ENCODE measurements at regions not wholly inside any gene's neighbourhood (a gene's known extent, or its start where the extent isn't known, plus 50 kb on each side); places are given as distances from the start of the nearest gene placed in this dataset.

GRCh38 chr18:47689371-47689770 is 241.1 kb downstream of the SMAD2 start:
- TF ChIP-seq CTCF (IDR thresholded peaks at IDR 0.05; ENCODE audit: insufficient read depth, low read length, poor library complexity, severe bottlenecking), result no peak
- no peak for DNase-seq (ENCODE audit: extremely low read depth, insufficient read length)
- no peaks in the 10 kb centered on the region for H3K36me3 ChIP-seq (ENCODE audit: control insufficient read depth, insufficient read depth, low read length)
- peaks cover 3% of the 10 kb centered on the region for H3K27me3 ChIP-seq (replicated peaks; ENCODE audit: control insufficient read depth, insufficient read depth, low read length)
- H3K4me3 ChIP-seq (replicated peaks; ENCODE audit: low read depth, low read length), result no peak overlapping the region

GRCh38 chr18:47686806-47687205 is 243.7 kb downstream of the SMAD2 start:
- no peaks in the 10 kb centered on the region; the same call in 1 of the 2 replicates for H3K27me3 ChIP-seq (replicated peaks; ENCODE audit: control insufficient read depth, insufficient read depth, low read length)
- no peak for TF ChIP-seq CTCF (IDR thresholded peaks at IDR 0.05; ENCODE audit: insufficient read depth, low read length, poor library complexity, severe bottlenecking)
- no peak overlapping the region for H3K4me3 ChIP-seq (replicated peaks; ENCODE audit: low read depth, low read length)
- H3K36me3 ChIP-seq (ENCODE audit: control insufficient read depth, insufficient read depth, low read length), result no peaks in the 10 kb centered on the region
- DNase-seq (ENCODE audit: extremely low read depth, insufficient read length), result no peak

- Histone ChIP-seq H3K36me3 (ENCODE audit: control insufficient read depth, insufficient read depth, low read length) (no peaks in the 10 kb centered on the region), H3K4me3 (replicated peaks; ENCODE audit: low read depth, low read length) (no peak overlapping the region), H3K27me3 (replicated peaks; ENCODE audit: control insufficient read depth, insufficient read depth, low read length) (no peaks in the 10 kb centered on the region)
- DNase-seq (ENCODE audit: extremely low read depth, insufficient read length), result no peak
- TF ChIP-seq CTCF (IDR thresholded peaks at IDR 0.05; ENCODE audit: insufficient read depth, low read length, poor library complexity, severe bottlenecking), result no peak
Measured at GRCh38 chr18:47683774-47684173, 246.7 kb downstream of the SMAD2 start.

DNA sequence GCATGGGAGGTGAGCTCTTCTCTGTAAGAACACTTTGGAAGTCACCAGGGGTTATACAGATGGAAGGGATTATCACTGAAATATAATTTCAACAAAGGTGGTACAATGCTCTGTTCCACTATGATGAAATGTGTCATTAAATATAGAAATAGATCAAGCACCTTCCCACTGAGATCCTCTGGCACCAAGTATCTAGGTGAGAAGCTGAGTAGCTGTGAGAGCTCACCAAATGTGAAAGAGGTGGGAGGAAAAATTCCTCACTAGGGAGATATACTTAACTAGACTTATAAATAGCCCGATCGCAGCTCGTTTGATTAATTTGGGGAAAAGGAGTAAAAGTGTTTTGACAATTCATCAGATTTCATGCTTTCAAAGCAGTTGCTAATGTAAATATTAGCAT is 247.6 kb downstream of the SMAD2 start:
- Histone ChIP-seq H3K27me3 (replicated peaks; ENCODE audit: control insufficient read depth, insufficient read depth, low read length) (no peaks in the 10 kb centered on the region), H3K36me3 (ENCODE audit: control insufficient read depth, insufficient read depth, low read length) (no peaks in the 10 kb centered on the region), H3K4me3 (replicated peaks; ENCODE audit: low read depth, low read length) (no peak overlapping the region)
- TF ChIP-seq CTCF (IDR thresholded peaks at IDR 0.05; ENCODE audit: insufficient read depth, low read length, poor library complexity, severe bottlenecking), result no peak
- no peak for DNase-seq (ENCODE audit: extremely low read depth, insufficient read length)

- no peaks in the 10 kb centered on the region for H3K36me3 ChIP-seq (ENCODE audit: control insufficient read depth, insufficient read depth, low read length)
- no peak for TF ChIP-seq CTCF (IDR thresholded peaks at IDR 0.05; ENCODE audit: insufficient read depth, low read length, poor library complexity, severe bottlenecking)
- peak; percentile 49 for DNase-seq (ENCODE audit: extremely low read depth, insufficient read length)
- H3K27me3 ChIP-seq (replicated peaks; ENCODE audit: control insufficient read depth, insufficient read depth, low read length), result no peaks in the 10 kb centered on the region
- H3K4me3 ChIP-seq (replicated peaks; ENCODE audit: low read depth, low read length), result no peak overlapping the region
Measured at GRCh38 chr18:47680488-47680887, 250.0 kb downstream of the SMAD2 start.

GRCh38 chr18:47679864-47680263 is 250.6 kb downstream of the SMAD2 start:
- no peaks in the 10 kb centered on the region for H3K27me3 ChIP-seq (replicated peaks; ENCODE audit: control insufficient read depth, insufficient read depth, low read length)
- peak; percentile 60 for DNase-seq (ENCODE audit: extremely low read depth, insufficient read length)
- no peak for TF ChIP-seq CTCF (IDR thresholded peaks at IDR 0.05; ENCODE audit: insufficient read depth, low read length, poor library complexity, severe bottlenecking)
- H3K36me3 ChIP-seq (ENCODE audit: control insufficient read depth, insufficient read depth, low read length), result no peaks in the 10 kb centered on the region
- no peak overlapping the region for H3K4me3 ChIP-seq (replicated peaks; ENCODE audit: low read depth, low read length)
